ENCODE measurements at regions not wholly inside any gene's neighbourhood (a gene's known extent, or its start where the extent isn't known, plus 50 kb on each side); places are given as distances from the start of the nearest gene placed in this dataset.

DNA sequence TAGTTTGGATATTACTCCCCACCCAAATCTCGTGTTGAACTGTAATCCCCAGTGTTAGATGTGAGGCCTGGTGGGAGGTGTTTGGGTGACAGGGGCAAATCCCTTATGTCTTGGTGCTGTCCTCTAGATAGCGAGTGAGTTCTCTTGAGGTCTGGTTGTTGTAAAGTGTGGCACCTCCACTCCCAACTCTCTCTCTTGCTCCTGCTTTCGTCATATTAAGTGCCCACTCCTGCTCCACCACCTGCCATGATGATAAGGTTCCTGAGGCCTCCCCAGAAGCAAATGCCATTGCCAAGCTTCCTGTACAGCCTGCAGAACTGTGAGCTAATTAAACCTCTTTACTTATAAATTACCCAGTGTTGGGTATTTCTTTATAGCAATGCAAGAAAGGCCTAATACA, 944.3 kb downstream of the ADGRL3 start (continued):
- TF ChIP-seq, protein P1, sequence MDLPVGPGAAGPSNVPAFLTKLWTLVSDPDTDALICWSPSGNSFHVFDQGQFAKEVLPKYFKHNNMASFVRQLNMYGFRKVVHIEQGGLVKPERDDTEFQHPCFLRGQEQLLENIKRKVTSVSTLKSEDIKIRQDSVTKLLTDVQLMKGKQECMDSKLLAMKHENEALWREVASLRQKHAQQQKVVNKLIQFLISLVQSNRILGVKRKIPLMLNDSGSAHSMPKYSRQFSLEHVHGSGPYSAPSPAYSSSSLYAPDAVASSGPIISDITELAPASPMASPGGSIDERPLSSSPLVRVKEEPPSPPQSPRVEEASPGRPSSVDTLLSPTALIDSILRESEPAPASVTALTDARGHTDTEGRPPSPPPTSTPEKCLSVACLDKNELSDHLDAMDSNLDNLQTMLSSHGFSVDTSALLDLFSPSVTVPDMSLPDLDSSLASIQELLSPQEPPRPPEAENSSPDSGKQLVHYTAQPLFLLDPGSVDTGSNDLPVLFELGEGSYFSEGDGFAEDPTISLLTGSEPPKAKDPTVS (IDR thresholded peaks at IDR 0.05; ENCODE audit: low read depth, low read length), result no peak
- TF ChIP-seq SREBF2 (IDR thresholded peaks at IDR 0.05; ENCODE audit: low read length) (no peak), TCF3 (IDR thresholded peaks at IDR 0.05; ENCODE audit: borderline replicate concordance, insufficient read depth, low read depth, low read length) (no peak), STAT3 (IDR thresholded peaks at IDR 0.05; ENCODE audit: low read depth, low read length) (no peak), LARP7 (IDR thresholded peaks at IDR 0.05) (no peak), NR2F1 (conservative IDR thresholded peaks at IDR 0.05) (no peak)
- TF ChIP-seq, protein P2, sequence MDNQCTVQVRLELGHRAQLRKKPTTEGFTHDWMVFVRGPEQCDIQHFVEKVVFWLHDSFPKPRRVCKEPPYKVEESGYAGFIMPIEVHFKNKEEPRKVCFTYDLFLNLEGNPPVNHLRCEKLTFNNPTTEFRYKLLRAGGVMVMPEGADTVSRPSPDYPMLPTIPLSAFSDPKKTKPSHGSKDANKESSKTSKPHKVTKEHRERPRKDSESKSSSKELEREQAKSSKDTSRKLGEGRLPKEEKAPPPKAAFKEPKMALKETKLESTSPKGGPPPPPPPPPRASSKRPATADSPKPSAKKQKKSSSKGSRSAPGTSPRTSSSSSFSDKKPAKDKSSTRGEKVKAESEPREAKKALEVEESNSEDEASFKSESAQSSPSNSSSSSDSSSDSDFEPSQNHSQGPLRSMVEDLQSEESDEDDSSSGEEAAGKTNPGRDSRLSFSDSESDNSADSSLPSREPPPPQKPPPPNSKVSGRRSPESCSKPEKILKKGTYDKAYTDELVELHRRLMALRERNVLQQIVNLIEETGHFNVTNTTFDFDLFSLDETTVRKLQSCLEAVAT (IDR thresholded peaks at IDR 0.05), result no peak
- TF ChIP-seq, protein P3, sequence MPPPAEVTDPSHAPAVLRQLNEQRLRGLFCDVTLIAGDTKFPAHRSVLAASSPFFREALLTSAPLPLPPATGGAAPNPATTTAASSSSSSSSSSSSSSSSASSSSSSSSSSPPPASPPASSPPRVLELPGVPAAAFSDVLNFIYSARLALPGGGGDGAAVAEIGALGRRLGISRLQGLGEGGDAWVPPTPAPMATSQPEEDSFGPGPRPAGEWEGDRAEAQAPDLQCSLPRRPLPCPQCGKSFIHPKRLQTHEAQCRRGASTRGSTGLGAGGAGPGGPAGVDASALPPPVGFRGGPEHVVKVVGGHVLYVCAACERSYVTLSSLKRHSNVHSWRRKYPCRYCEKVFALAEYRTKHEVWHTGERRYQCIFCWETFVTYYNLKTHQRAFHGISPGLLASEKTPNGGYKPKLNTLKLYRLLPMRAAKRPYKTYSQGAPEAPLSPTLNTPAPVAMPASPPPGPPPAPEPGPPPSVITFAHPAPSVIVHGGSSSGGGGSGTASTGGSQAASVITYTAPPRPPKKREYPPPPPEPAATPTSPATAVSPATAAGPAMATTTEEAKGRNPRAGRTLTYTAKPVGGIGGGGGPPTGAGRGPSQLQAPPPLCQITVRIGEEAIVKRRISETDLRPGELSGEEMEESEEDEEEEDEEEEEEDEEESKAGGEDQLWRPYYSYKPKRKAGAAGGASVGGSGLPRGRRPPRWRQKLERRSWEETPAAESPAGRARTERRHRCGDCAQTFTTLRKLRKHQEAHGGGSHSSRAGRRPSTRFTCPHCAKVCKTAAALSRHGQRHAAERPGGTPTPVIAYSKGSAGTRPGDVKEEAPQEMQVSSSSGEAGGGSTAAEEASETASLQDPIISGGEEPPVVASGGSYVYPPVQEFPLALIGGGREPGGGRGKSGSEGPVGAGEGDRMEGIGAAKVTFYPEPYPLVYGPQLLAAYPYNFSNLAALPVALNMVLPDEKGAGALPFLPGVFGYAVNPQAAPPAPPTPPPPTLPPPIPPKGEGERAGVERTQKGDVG (CRISPR knock-in tag; IDR thresholded peaks at IDR 0.05), result no peak

Measured in GM12878 (cell line).